Suprapubic skin (tissue), 3 donors: ENCODE measurements at regions not wholly inside any gene's neighbourhood (a gene's known extent, or its start where the extent isn't known, plus 50 kb on each side); places are given as distances from the start of the nearest gene placed in this dataset.

Source experiments
- EP300 ChIP-seq: sonication (generic); formaldehyde crosslinking; IDR thresholded peaks from one replicate; pipeline ENCODE4 v1.6.1; 2017; ENCODE audit warnings: antibody characterized with exemption
- POLR2A ChIP-seq, 2 donors: fragments of 450-650 bp; IDR thresholded peaks; one replicate each; pipeline ENCODE4 v1.6.1; 2017; ENCODE audit warnings: antibody characterized with exemption in 2 of 2, mild to moderate bottlenecking in 2 of 2, moderate library complexity in 2 of 2
- TF ChIP-seq, protein P1 (sequence below), 2 donors: fragments of 200-600 bp in 1 of 2; fragments of 450-650 bp in 1 of 2; sonication (generic) in 1 of 2; IDR thresholded peaks; one replicate each; pipeline ENCODE4 v1.5.1; 2016 to 2019; ENCODE audit warnings: antibody characterized with exemption in 2 of 2, mild to moderate bottlenecking in 1 of 2, moderate library complexity in 1 of 2

DNA sequence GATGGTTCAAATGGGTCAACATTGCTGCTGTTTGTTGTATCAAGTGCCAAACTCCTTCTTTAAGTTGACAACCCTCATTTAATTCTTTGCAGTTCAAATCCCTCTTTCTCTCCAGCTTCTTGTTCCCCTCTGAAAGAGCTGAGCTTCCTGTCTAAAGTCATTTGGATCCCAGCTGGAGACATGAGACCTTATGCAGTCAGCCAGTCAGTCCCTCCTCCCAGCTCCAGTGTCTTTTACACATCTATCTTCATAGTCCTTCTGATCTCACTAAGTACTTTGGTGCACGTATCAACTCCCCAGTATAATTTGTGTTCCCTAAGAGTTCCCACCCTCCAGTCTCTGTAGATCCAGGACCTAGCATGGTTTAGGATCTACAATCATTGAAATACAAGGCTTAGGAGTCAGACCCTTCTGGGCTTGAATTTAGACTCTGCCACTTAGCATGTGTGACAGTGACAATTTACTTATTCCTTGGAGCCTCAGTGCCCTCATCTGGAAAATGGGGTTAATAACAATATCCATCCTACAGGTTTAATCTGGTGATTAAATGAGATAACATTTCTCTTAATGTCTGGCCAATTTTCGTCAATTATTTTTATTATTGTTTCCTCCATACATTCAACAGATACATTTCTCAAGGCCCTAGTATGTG is 102.8 kb upstream of the SEMA6D start:
- TF ChIP-seq, protein P1, sequence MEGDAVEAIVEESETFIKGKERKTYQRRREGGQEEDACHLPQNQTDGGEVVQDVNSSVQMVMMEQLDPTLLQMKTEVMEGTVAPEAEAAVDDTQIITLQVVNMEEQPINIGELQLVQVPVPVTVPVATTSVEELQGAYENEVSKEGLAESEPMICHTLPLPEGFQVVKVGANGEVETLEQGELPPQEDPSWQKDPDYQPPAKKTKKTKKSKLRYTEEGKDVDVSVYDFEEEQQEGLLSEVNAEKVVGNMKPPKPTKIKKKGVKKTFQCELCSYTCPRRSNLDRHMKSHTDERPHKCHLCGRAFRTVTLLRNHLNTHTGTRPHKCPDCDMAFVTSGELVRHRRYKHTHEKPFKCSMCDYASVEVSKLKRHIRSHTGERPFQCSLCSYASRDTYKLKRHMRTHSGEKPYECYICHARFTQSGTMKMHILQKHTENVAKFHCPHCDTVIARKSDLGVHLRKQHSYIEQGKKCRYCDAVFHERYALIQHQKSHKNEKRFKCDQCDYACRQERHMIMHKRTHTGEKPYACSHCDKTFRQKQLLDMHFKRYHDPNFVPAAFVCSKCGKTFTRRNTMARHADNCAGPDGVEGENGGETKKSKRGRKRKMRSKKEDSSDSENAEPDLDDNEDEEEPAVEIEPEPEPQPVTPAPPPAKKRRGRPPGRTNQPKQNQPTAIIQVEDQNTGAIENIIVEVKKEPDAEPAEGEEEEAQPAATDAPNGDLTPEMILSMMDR (IDR thresholded peaks at IDR 0.05): no peak
- TF ChIP-seq POLR2A (IDR thresholded peaks at IDR 0.05) (no peak), EP300 (no peak)
